SK-N-SH (cell line): ENCODE measurements at regions not wholly inside any gene's neighbourhood (a gene's known extent, or its start where the extent isn't known, plus 50 kb on each side); places are given as distances from the start of the nearest gene placed in this dataset.

Source experiments
- CTCF ChIA-PET: fragments of 300-600, 350-600 bp; formaldehyde crosslinking; extraction: SDS; loops from one replicate; lab custom pipeline; 2021; lab: Yijun Ruan, JAX
- POLR2A ChIA-PET: fragments of 350-600 bp; sonication (Branson Sonifier 250); formaldehyde crosslinking; extraction: SDS; loops from one replicate; lab custom pipeline; 2020; ENCODE audit warnings: antibody characterized with exemption, inconsistent platforms; lab: Yijun Ruan, JAX
- DNase-seq: peaks from one replicate; pipeline ENCODE4 v3.0.0; 2012
- H2AFZ ChIP-seq: fragments of 200-600 bp; sonication (generic); 2 replicates; pipeline ENCODE4 v1.8.1; 2016; ENCODE audit warnings: antibody characterized with exemption, mild to moderate bottlenecking, low read depth
- H3F3A ChIP-seq: fragments of 200-600 bp; sonication (generic); replicated peaks from 2 replicates; pipeline ENCODE3; 2016; ENCODE audit warnings: antibody characterized with exemption, mild to moderate bottlenecking; ENCODE audit not compliant: insufficient read depth
- H3K27ac ChIP-seq, 2 experiments: fragments of 200-500 bp in 1 of 2; fragments of 200-600 bp in 1 of 2; sonication (Bioruptor generic) in 1 of 2; sonication (generic), shearing (Covaris generic) in 1 of 2; 2 replicates each; pipeline versions ENCODE4 v1.5.1 to v1.6.1; 2014 to 2016; ENCODE audit warnings: low read depth in 2 of 2, inconsistent platforms in 1 of 2, low read length in 1 of 2, mild to moderate bottlenecking in 1 of 2, mixed read lengths in 1 of 2
- H3K27me3 ChIP-seq: fragments of 200-600 bp; sonication (generic), shearing (Covaris generic); 2 replicates; pipeline ENCODE4 v1.6.1; 2016; ENCODE audit warnings: mixed run types; ENCODE audit not compliant: insufficient read depth
- H3K36me3 ChIP-seq, 2 experiments: fragments of 200-500 bp in 1 of 2; fragments of 200-600 bp in 1 of 2; sonication (Bioruptor generic) in 1 of 2; sonication (generic) in 1 of 2; replicated peaks in 1 of 2; 2 replicates each; pipeline versions ENCODE3 to v1.5.1; 2014 to 2016; ENCODE audit warnings: low read length in 1 of 2, mild to moderate bottlenecking in 1 of 2; ENCODE audit not compliant: insufficient read depth in 2 of 2, control insufficient read depth in 1 of 2
- H3K4me1 ChIP-seq, 2 experiments: fragments of 200-500 bp in 1 of 2; fragments of 200-600 bp in 1 of 2; sonication (Bioruptor generic) in 1 of 2; sonication (generic), shearing (Covaris generic) in 1 of 2; 2 replicates each; pipeline versions ENCODE4 v1.5.1 to v1.6.1; 2014 to 2016; ENCODE audit warnings: low read depth in 1 of 2, low read length in 1 of 2, mixed run types in 1 of 2; ENCODE audit not compliant: insufficient read depth in 2 of 2, control insufficient read depth in 1 of 2
- H3K4me2 ChIP-seq: fragments of 200-600 bp; sonication (generic), shearing (Covaris generic); 2 replicates; pipeline ENCODE4 v1.6.1; 2017; ENCODE audit warnings: mixed run types
- H3K4me3 ChIP-seq, 2 experiments: fragments of 200-500 bp in 1 of 2; fragments of 200-600 bp in 1 of 2; sonication (Bioruptor generic) in 1 of 2; sonication (generic), shearing (Covaris generic) in 1 of 2; 2 replicates each; pipeline versions ENCODE4 v1.5.1 to v1.8.1; 2014 to 2016; ENCODE audit warnings: low read depth in 2 of 2, inconsistent platforms in 1 of 2, low read length in 1 of 2, mild to moderate bottlenecking in 1 of 2, mixed read lengths in 1 of 2, moderate library complexity in 1 of 2
- H3K79me2 ChIP-seq: fragments of 200-600 bp; sonication (generic); 2 replicates; pipeline ENCODE4 v1.8.1; 2017; ENCODE audit warnings: mild to moderate bottlenecking; ENCODE audit not compliant: insufficient read depth
- H3K9ac ChIP-seq: fragments of 200-600 bp; sonication (generic); 2 replicates; pipeline ENCODE4 v1.6.1; 2017; ENCODE audit warnings: mixed run types
- H3K9me2 ChIP-seq: fragments of 200-600 bp; sonication (generic); 2 replicates; pipeline ENCODE4 v1.6.1; 2017; ENCODE audit warnings: mixed run types
- H3K9me3 ChIP-seq: fragments of 200-600 bp; sonication (generic); 2 replicates; pipeline ENCODE4 v1.6.1; 2017; ENCODE audit warnings: mixed run types, mild to moderate bottlenecking, moderate library complexity
- H4K20me1 ChIP-seq: fragments of 200-600 bp; sonication (generic); 2 replicates; pipeline ENCODE4 v1.6.1; 2017; ENCODE audit warnings: mild to moderate bottlenecking, mixed run types; ENCODE audit not compliant: insufficient read depth
- ELF1 ChIP-seq: IDR thresholded peaks from 2 replicates; pipeline ENCODE4 v1.4.0; 2012
- EP300 ChIP-seq, 2 experiments: IDR thresholded peaks; 2 replicates each; pipeline versions ENCODE4 v1.4.0 to v1.6.1; 2012; ENCODE audit warnings: borderline replicate concordance in 1 of 2, low read depth in 1 of 2, low read length in 1 of 2
- FOSL2 ChIP-seq: IDR thresholded peaks from 2 replicates; pipeline ENCODE4 v1.4.0; 2012; ENCODE audit warnings: low read depth, mild to moderate bottlenecking, moderate library complexity, borderline replicate concordance
- FOXJ3 ChIP-seq: sonication (generic); formaldehyde crosslinking; IDR thresholded peaks from 2 replicates; pipeline ENCODE4 v1.5.1; 2020; ENCODE audit warnings: mild to moderate bottlenecking, missing genetic modification reagents
- GABPA ChIP-seq: IDR thresholded peaks from 2 replicates; pipeline ENCODE4 v1.4.0; 2012; ENCODE audit warnings: low read depth, mild to moderate bottlenecking
- JUND ChIP-seq: IDR thresholded peaks from 2 replicates; pipeline ENCODE4 v1.4.0; 2012
- MEF2A ChIP-seq: IDR thresholded peaks from 2 replicates; pipeline ENCODE4 v1.4.0; 2012; ENCODE audit warnings: low read depth, borderline replicate concordance
- NRF1 ChIP-seq: IDR thresholded peaks from 2 replicates; pipeline ENCODE4 v1.6.1; 2012; ENCODE audit warnings: low read depth, mild to moderate bottlenecking, low read length
- RCOR1 ChIP-seq: fragments of 150-350 bp; IDR thresholded peaks from 2 replicates; pipeline ENCODE4 v1.6.1; 2017; ENCODE audit warnings: antibody characterized with exemption, low read length
- RFX5 ChIP-seq: IDR thresholded peaks from 2 replicates; pipeline ENCODE4 v1.6.1; 2012; ENCODE audit warnings: mild to moderate bottlenecking, improper control_type of control experiment, low read length
- RXRA ChIP-seq: IDR thresholded peaks from 2 replicates; pipeline ENCODE4 v1.4.0; 2012; ENCODE audit warnings: low read depth, mild to moderate bottlenecking, borderline replicate concordance
- SIN3A ChIP-seq: IDR thresholded peaks from 2 replicates; pipeline ENCODE4 v1.6.1; 2012; ENCODE audit warnings: low read depth, mild to moderate bottlenecking, low read length, moderate library complexity, borderline replicate concordance
- TCF12 ChIP-seq: IDR thresholded peaks from 2 replicates; pipeline ENCODE4 v1.4.0; 2012
- WGBS: methylation state at CpG from one replicate; pipeline ENCODE4 v1.1.6; 2017; ENCODE audit warnings: low lambda C conversion rate; 5-methylcytosine and 5-hydroxymethylcytosine counted together
- TF ChIP-seq, protein P1 (sequence below): fragments of 200-600 bp; sonication (generic); IDR thresholded peaks from 2 replicates; pipeline ENCODE4 v1.6.1; 2017; ENCODE audit warnings: antibody characterized with exemption, mild to moderate bottlenecking, moderate library complexity
- TF ChIP-seq, protein P2 (sequence below): IDR thresholded peaks from 2 replicates; pipeline ENCODE4 v1.6.1; 2012; ENCODE audit warnings: mild to moderate bottlenecking, low read depth, low read length, moderate library complexity
- TF ChIP-seq, protein P3 (sequence below): fragments of 150-350 bp; IDR thresholded peaks from 2 replicates; pipeline ENCODE4 v1.6.1; 2017; ENCODE audit warnings: antibody characterized with exemption, low read length, low read depth, borderline replicate concordance
- TF ChIP-seq, protein P4 (sequence below): IDR thresholded peaks from 2 replicates; pipeline ENCODE4; 2012
- TF ChIP-seq, protein P5 (sequence below): IDR thresholded peaks from 2 replicates; pipeline ENCODE4 v1.4.0; 2012; ENCODE audit warnings: low read depth, borderline replicate concordance
- TF ChIP-seq, protein P6 (sequence below): IDR thresholded peaks from 2 replicates; pipeline ENCODE4 v1.4.0; 2012; ENCODE audit warnings: low read depth, borderline replicate concordance

DNA sequence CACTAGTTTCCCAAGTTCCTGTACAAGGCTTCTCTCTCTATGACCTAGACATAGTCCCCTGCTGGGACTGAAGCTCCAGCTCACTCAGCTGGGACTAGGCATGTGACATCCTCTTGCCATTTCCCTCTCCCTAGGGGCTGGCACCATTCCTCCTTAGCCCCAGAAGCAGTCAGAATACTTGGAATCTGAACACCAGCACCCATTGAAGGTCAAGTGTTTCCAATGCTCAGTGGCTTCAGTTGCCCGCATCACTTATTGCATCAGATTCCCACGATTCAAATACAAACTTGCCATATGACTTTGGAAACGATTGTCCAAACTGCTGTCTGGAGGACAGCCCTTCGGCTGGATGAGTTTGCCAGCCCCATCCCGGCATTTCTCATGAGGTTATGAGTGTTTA, 65.5 kb upstream of the HOPX start:
- no peaks in the 10 kb centered on the region for H3K9me2 ChIP-seq
- no peaks in the 10 kb centered on the region; a peak in 1 of 4 replicates for H3K4me1 ChIP-seq
- POLR2A ChIA-PET, result no interaction called here
- no peak overlapping the region for H3K4me2 ChIP-seq
- H3F3A ChIP-seq, result no peaks in the 10 kb centered on the region
- no peak overlapping the region for H3K9ac ChIP-seq
- no peaks in the 10 kb centered on the region for H3K36me3 ChIP-seq
- no peaks in the 10 kb centered on the region for H3K79me2 ChIP-seq
- H2AFZ ChIP-seq, result no peak overlapping the region
- H3K27ac ChIP-seq, result no peak overlapping the region
- no peaks in the 10 kb centered on the region for H3K27me3 ChIP-seq
- no peaks in the 10 kb centered on the region for H4K20me1 ChIP-seq
- no peak overlapping the region for H3K4me3 ChIP-seq
- H3K9me3 ChIP-seq, result no peaks in the 10 kb centered on the region
- no peak for DNase-seq
- TF ChIP-seq SIN3A (no peak), RFX5 (no peak), EP300 (IDR thresholded peaks at IDR 0.05; ENCODE audit: borderline replicate concordance in 1 of 2, low read depth in 1 of 2, low read length in 1 of 2) (no peak), RXRA (no peak), TCF12 (no peak), GABPA (no peak), MEF2A (no peak), ELF1 (no peak), RCOR1 (no peak), NRF1 (no peak), JUND (no peak), FOSL2 (no peak), FOXJ3 (CRISPR knock-in tag) (no peak)
- TF ChIP-seq, protein P1, sequence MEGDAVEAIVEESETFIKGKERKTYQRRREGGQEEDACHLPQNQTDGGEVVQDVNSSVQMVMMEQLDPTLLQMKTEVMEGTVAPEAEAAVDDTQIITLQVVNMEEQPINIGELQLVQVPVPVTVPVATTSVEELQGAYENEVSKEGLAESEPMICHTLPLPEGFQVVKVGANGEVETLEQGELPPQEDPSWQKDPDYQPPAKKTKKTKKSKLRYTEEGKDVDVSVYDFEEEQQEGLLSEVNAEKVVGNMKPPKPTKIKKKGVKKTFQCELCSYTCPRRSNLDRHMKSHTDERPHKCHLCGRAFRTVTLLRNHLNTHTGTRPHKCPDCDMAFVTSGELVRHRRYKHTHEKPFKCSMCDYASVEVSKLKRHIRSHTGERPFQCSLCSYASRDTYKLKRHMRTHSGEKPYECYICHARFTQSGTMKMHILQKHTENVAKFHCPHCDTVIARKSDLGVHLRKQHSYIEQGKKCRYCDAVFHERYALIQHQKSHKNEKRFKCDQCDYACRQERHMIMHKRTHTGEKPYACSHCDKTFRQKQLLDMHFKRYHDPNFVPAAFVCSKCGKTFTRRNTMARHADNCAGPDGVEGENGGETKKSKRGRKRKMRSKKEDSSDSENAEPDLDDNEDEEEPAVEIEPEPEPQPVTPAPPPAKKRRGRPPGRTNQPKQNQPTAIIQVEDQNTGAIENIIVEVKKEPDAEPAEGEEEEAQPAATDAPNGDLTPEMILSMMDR, result no peak
- TF ChIP-seq, protein P2, sequence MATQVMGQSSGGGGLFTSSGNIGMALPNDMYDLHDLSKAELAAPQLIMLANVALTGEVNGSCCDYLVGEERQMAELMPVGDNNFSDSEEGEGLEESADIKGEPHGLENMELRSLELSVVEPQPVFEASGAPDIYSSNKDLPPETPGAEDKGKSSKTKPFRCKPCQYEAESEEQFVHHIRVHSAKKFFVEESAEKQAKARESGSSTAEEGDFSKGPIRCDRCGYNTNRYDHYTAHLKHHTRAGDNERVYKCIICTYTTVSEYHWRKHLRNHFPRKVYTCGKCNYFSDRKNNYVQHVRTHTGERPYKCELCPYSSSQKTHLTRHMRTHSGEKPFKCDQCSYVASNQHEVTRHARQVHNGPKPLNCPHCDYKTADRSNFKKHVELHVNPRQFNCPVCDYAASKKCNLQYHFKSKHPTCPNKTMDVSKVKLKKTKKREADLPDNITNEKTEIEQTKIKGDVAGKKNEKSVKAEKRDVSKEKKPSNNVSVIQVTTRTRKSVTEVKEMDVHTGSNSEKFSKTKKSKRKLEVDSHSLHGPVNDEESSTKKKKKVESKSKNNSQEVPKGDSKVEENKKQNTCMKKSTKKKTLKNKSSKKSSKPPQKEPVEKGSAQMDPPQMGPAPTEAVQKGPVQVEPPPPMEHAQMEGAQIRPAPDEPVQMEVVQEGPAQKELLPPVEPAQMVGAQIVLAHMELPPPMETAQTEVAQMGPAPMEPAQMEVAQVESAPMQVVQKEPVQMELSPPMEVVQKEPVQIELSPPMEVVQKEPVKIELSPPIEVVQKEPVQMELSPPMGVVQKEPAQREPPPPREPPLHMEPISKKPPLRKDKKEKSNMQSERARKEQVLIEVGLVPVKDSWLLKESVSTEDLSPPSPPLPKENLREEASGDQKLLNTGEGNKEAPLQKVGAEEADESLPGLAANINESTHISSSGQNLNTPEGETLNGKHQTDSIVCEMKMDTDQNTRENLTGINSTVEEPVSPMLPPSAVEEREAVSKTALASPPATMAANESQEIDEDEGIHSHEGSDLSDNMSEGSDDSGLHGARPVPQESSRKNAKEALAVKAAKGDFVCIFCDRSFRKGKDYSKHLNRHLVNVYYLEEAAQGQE, result no peak
- TF ChIP-seq, protein P3, sequence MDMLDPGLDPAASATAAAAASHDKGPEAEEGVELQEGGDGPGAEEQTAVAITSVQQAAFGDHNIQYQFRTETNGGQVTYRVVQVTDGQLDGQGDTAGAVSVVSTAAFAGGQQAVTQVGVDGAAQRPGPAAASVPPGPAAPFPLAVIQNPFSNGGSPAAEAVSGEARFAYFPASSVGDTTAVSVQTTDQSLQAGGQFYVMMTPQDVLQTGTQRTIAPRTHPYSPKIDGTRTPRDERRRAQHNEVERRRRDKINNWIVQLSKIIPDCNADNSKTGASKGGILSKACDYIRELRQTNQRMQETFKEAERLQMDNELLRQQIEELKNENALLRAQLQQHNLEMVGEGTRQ, result no peak
- TF ChIP-seq, protein P4, sequence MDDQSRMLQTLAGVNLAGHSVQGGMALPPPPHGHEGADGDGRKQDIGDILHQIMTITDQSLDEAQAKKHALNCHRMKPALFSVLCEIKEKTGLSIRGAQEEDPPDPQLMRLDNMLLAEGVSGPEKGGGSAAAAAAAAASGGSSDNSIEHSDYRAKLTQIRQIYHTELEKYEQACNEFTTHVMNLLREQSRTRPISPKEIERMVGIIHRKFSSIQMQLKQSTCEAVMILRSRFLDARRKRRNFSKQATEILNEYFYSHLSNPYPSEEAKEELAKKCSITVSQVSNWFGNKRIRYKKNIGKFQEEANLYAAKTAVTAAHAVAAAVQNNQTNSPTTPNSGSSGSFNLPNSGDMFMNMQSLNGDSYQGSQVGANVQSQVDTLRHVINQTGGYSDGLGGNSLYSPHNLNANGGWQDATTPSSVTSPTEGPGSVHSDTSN, result no peak
- TF ChIP-seq, protein P5, sequence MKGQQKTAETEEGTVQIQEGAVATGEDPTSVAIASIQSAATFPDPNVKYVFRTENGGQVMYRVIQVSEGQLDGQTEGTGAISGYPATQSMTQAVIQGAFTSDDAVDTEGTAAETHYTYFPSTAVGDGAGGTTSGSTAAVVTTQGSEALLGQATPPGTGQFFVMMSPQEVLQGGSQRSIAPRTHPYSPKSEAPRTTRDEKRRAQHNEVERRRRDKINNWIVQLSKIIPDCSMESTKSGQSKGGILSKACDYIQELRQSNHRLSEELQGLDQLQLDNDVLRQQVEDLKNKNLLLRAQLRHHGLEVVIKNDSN, result no peak
- TF ChIP-seq, protein P6, sequence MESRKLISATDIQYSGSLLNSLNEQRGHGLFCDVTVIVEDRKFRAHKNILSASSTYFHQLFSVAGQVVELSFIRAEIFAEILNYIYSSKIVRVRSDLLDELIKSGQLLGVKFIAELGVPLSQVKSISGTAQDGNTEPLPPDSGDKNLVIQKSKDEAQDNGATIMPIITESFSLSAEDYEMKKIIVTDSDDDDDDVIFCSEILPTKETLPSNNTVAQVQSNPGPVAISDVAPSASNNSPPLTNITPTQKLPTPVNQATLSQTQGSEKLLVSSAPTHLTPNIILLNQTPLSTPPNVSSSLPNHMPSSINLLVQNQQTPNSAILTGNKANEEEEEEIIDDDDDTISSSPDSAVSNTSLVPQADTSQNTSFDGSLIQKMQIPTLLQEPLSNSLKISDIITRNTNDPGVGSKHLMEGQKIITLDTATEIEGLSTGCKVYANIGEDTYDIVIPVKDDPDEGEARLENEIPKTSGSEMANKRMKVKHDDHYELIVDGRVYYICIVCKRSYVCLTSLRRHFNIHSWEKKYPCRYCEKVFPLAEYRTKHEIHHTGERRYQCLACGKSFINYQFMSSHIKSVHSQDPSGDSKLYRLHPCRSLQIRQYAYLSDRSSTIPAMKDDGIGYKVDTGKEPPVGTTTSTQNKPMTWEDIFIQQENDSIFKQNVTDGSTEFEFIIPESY, result no peak
- CTCF ChIA-PET, result no interaction called here
- WGBS, result 57% methylated on average over 5 of the region's 5 CpGs
